Ascending aorta (tissue), 2 donors: ENCODE measurements at regions not wholly inside any gene's neighbourhood (a gene's known extent, or its start where the extent isn't known, plus 50 kb on each side); places are given as distances from the start of the nearest gene placed in this dataset.

ENCODE experiments used
- DNase-seq, 2 donors: peaks; one replicate each; pipeline ENCODE4 v3.0.0-alpha.2; 2019; ENCODE audit warnings: low spot score in 2 of 2
- H3K27ac ChIP-seq, 2 donors: fragments of 200-600 bp; sonication (generic); one replicate each; pipeline ENCODE4 v1.5.1; 2016 to 2017; ENCODE audit warnings: mild to moderate bottlenecking in 1 of 2
- H3K27me3 ChIP-seq: fragments of 200-600 bp; sonication (generic); one replicate; pipeline ENCODE4 v1.5.1; 2017
- H3K36me3 ChIP-seq, 2 donors: fragments of 200-600 bp; sonication (generic); one replicate each; pipeline ENCODE4 v1.5.1; 2016
- H3K4me1 ChIP-seq, 2 donors: fragments of 200-600 bp; sonication (generic); one replicate each; pipeline ENCODE4 v1.5.1; 2016 to 2017; ENCODE audit warnings: mild to moderate bottlenecking in 1 of 2
- H3K4me3 ChIP-seq, 2 donors: fragments of 200-600 bp; sonication (generic); one replicate each; pipeline ENCODE4 v1.5.1; 2016 to 2017; ENCODE audit warnings: mild to moderate bottlenecking in 1 of 2
- H3K9me3 ChIP-seq, 2 donors: fragments of 200-600 bp; sonication (generic); one replicate each; pipeline ENCODE4 v1.5.1; 2016
- intact Hi-C: fragments of 100-400 bp; cut with DNase I; formaldehyde crosslinking; loops from one replicate; pipeline ENCODE4 v1.15.1; 2023
- TF ChIP-seq, protein P1 (sequence below), 3 experiments: fragments of 200-600 bp in 2 of 3; fragments of 450-650 bp in 1 of 3; sonication (generic) in 2 of 3; IDR thresholded peaks; one replicate each; pipeline ENCODE4 v1.5.1; 2016 to 2019; ENCODE audit warnings: antibody characterized with exemption in 3 of 3, mild to moderate bottlenecking in 1 of 3, moderate library complexity in 1 of 3

GRCh38 chr3:30331519-30331918 is 274.9 kb upstream of the TGFBR2 start:
- no peak for DNase-seq
- Histone ChIP-seq H3K27me3 (no peaks in the 10 kb centered on the region), H3K4me1 (peaks cover 0 to 10% of the 10 kb centered on the region in 2 donors), H3K36me3 (no peaks in the 10 kb centered on the region), H3K27ac (no peak overlapping the region), H3K9me3 (no peaks in the 10 kb centered on the region), H3K4me3 (no peak overlapping the region)
- TF ChIP-seq, protein P1, sequence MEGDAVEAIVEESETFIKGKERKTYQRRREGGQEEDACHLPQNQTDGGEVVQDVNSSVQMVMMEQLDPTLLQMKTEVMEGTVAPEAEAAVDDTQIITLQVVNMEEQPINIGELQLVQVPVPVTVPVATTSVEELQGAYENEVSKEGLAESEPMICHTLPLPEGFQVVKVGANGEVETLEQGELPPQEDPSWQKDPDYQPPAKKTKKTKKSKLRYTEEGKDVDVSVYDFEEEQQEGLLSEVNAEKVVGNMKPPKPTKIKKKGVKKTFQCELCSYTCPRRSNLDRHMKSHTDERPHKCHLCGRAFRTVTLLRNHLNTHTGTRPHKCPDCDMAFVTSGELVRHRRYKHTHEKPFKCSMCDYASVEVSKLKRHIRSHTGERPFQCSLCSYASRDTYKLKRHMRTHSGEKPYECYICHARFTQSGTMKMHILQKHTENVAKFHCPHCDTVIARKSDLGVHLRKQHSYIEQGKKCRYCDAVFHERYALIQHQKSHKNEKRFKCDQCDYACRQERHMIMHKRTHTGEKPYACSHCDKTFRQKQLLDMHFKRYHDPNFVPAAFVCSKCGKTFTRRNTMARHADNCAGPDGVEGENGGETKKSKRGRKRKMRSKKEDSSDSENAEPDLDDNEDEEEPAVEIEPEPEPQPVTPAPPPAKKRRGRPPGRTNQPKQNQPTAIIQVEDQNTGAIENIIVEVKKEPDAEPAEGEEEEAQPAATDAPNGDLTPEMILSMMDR (IDR thresholded peaks at IDR 0.05), result no peak
- intact Hi-C loops, result no loop called here

DNA sequence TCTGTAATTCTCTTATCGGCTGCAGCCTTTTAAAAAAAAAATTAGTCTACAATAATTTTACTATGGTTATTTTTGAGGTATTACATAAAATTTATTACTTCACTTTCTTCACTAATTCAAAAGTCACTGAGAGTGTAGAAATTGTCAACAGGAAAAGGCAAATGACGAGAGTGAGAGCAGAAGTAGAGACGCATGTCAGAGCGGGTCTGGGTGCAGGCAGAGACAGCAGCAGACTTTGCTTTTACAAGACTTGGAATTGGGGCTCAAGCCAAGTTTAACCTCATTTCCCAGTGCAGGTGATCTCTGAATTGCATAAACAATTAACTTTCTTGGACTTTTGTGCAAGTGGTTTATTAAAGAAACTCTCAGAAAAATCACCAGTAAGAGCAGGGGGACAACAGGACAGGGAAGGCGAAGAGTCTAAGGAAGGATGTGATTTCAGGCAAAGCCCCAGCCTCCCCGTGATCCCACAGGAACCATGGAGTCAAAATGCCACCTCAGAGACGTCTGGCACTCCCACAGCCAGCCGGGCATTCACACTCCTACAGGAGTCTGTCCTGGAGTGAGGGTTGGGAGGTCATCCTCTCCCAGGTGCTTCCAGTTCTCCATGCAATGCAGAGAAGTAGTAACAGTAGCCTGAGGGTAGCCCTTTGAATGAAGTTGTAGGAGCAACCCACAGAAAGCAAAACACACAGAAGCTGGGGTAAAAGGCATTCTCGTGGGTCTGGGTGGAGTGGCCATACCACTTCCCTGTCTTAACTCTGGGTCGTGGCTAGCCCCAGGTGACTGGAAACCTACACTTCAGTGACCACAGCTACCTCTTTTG is 274.0 kb upstream of the TGFBR2 start:
- intact Hi-C loops, result no loop called here
- Histone ChIP-seq H3K27me3 (no peaks in the 10 kb centered on the region), H3K36me3 (no peaks in the 10 kb centered on the region), H3K4me1 (peaks cover 0 to 9% of the 10 kb centered on the region in 2 donors), H3K27ac (no peak overlapping the region), H3K9me3 (no peaks in the 10 kb centered on the region), H3K4me3 (no peak overlapping the region)
- no peak for DNase-seq
- TF ChIP-seq, protein P1 (IDR thresholded peaks at IDR 0.05), result no peak

- Histone ChIP-seq H3K36me3 (no peaks in the 10 kb centered on the region), H3K27me3 (no peaks in the 10 kb centered on the region), H3K9me3 (no peaks in the 10 kb centered on the region), H3K4me3 (no peak overlapping the region), H3K4me1 (peaks cover 0 to 9% of the 10 kb centered on the region in 2 donors), H3K27ac (no peak overlapping the region)
- TF ChIP-seq, protein P1 (IDR thresholded peaks at IDR 0.05), result no peak
- intact Hi-C loops, result no loop called here
- no peak for DNase-seq
Observed at GRCh38 chr3:30333143-30333542, 273.3 kb upstream of the TGFBR2 start.

GRCh38 chr3:30333903-30334302 is 272.5 kb upstream of the TGFBR2 start:
- DNase-seq, result no peak
- Histone ChIP-seq H3K9me3 (no peaks in the 10 kb centered on the region), H3K27ac (no peak overlapping the region), H3K4me1 (peaks cover 0 to 9% of the 10 kb centered on the region in 2 donors), H3K36me3 (no peaks in the 10 kb centered on the region), H3K4me3 (no peak overlapping the region), H3K27me3 (no peaks in the 10 kb centered on the region)
- intact Hi-C loops, result no loop called here
- TF ChIP-seq, protein P1 (IDR thresholded peaks at IDR 0.05), result no peak

DNA sequence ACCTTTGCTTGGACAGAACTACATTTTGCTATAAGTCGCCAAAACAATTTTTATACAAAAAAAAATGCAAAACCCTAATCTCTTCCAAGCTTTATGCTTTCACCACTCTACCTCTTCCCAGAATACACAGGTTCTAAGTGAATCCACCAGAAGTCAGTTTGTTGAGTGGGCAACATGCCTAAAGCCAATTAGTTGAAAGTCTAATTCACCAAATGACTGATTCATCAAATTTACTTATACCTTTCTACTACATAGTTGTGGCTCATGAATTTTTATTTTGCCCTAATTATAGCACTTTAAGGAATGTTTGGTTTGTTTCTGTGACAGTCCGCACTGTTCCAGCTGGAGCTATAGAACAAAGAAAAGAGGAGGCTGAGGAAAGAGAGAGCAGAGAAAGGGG is 265.9 kb upstream of the TGFBR2 start:
- no peak overlapping the region for H3K4me3 ChIP-seq
- TF ChIP-seq, protein P1 (IDR thresholded peaks at IDR 0.05), result no peak
- intact Hi-C loops, result loop anchor here (5.0 kb wide), 2 partner anchors 102 to 267 kb away; partner anchors contain the start of gene TGFBR2
- no peaks in the 10 kb centered on the region for H3K9me3 ChIP-seq
- H3K36me3 ChIP-seq, result no peaks in the 10 kb centered on the region
- DNase-seq, result no peak
- H3K4me1 ChIP-seq, result peaks cover 0 to 14% of the 10 kb centered on the region in 2 donors
- H3K27ac ChIP-seq, result no peak overlapping the region
- no peaks in the 10 kb centered on the region for H3K27me3 ChIP-seq
